ENCODE measurements at regions not wholly inside any gene's neighbourhood (a gene's known extent, or its start where the extent isn't known, plus 50 kb on each side); places are given as distances from the start of the nearest gene placed in this dataset.

GRCh38 chr2:239865059-239865639 lies 160.0 kb downstream of the NDUFA10 start:
- H3K9me3 ChIP-seq: no peaks in the 10 kb centered on the region
- no peaks in the 10 kb centered on the region for H3K4me1 ChIP-seq
- DNase-seq (no peak), ATAC-seq (no peak)
- peaks cover 0 to 8% (median 0%) of the 10 kb centered on the region in 9 donors for H3K27me3 ChIP-seq
- no peak overlapping the region for H3K4me3 ChIP-seq
- no peaks in the 10 kb centered on the region for H3K36me3 ChIP-seq
- no peak for TF ChIP-seq CTCF (IDR thresholded peaks at IDR 0.05)
- TF ChIP-seq POLR2A (IDR thresholded peaks at IDR 0.05): no peak
- WGBS, 4 donors: 93 to 95% (median 94%) methylated on average over 42 of the region's 42 CpGs
- no peak overlapping the region for H3K27ac ChIP-seq
- intact Hi-C loops (cut with DNase I): no loop called here

GRCh38 chr2:239864247-239865058 lies 160.7 kb downstream of the NDUFA10 start:
- DNase-seq (no peak), ATAC-seq (peak in 1 of 4 donors; percentile 19)
- no peak for TF ChIP-seq POLR2A (IDR thresholded peaks at IDR 0.05)
- TF ChIP-seq CTCF (IDR thresholded peaks at IDR 0.05): no peak
- no peak overlapping the region for H3K27ac ChIP-seq
- no peaks in the 10 kb centered on the region for H3K36me3 ChIP-seq
- H3K27me3 ChIP-seq: peaks cover 0 to 5% (median 0%) of the 10 kb centered on the region in 9 donors
- H3K4me3 ChIP-seq: no peak overlapping the region
- no peaks in the 10 kb centered on the region for H3K4me1 ChIP-seq
- H3K9me3 ChIP-seq: no peaks in the 10 kb centered on the region
- intact Hi-C loops (cut with DNase I): no loop called here
- 88 to 94% (median 93%) methylated on average over 16 to 26 of the region's 26 CpGs for WGBS, 4 donors

DNA sequence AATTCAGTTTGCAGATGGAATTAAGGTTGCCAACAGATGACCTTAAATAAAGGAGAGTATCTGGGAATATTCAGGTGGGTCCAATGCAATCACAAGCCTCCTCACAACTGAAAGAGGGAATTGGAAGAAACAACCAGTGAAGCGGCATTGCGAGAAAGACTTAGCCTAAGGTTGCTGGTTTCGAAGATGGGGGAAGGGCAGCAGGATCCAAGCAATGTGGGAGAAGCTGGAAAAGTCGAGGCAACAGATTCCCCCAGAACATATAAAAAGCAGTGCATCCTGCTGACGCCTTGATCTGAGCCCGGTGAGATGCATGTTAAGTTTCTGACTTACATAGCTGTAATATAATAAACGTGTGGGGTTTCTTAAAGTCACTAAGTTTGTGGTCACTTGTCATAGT lies 162.5 kb downstream of the NDUFA10 start:
- H3K27me3 ChIP-seq: peaks cover 0 to 13% (median 0%) of the 10 kb centered on the region in 9 donors
- TF ChIP-seq CTCF (IDR thresholded peaks at IDR 0.05) (no peak), POLR2A (IDR thresholded peaks at IDR 0.05) (no peak)
- no peak overlapping the region for H3K27ac ChIP-seq
- DNase-seq (no peak), ATAC-seq (no peak)
- no peaks in the 10 kb centered on the region for H3K9me3 ChIP-seq
- no peaks in the 10 kb centered on the region for H3K4me1 ChIP-seq
- intact Hi-C loops (cut with DNase I): no loop called here
- 73 to 76% (median 75%) methylated on average over 7 of the region's 7 CpGs for WGBS, 4 donors
- no peak overlapping the region for H3K4me3 ChIP-seq
- no peaks in the 10 kb centered on the region for H3K36me3 ChIP-seq

DNA sequence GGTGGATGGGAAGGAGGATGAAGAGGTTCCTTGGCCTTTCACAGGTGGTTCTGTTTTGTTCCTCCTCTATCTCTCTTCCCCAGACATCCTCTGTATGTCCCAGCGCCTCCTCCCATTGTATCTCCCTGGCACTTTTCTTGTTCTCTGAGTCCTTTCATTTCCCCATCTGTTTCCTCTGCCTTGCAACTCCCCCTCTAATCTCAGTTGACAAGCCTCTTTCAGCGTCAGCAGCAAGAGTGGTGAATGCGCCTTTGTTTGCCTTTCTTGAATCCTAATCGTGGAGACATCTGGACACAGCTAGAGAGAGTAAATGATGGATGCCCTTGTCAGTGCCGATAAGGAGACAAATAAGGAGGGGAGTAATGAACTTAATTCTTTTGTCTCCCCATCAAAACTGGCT lies 167.0 kb downstream of the NDUFA10 start:
- no peak overlapping the region for H3K4me3 ChIP-seq
- no peaks in the 10 kb centered on the region for H3K36me3 ChIP-seq
- peak in 1 of 4 donors; percentile 30 for ATAC-seq
- no peaks in the 10 kb centered on the region for H3K4me1 ChIP-seq
- TF ChIP-seq POLR2A (IDR thresholded peaks at IDR 0.05) (no peak), CTCF (IDR thresholded peaks at IDR 0.05) (no peak)
- peaks cover 0 to 32% (median 0%) of the 10 kb centered on the region in 9 donors for H3K27me3 ChIP-seq
- WGBS, 4 donors: 32 to 43% (median 37%) methylated on average over 5 of the region's 5 CpGs
- intact Hi-C loops (cut with DNase I): no loop called here
- no peaks in the 10 kb centered on the region for H3K9me3 ChIP-seq
- no peak overlapping the region for H3K27ac ChIP-seq
- DNase-seq: no peak
